ENCODE measurements at regions not wholly inside any gene's neighbourhood (a gene's known extent, or its start where the extent isn't known, plus 50 kb on each side); places are given as distances from the start of the nearest gene placed in this dataset.
"Not testable (repeated sequence)": the region's sequence is repeated elsewhere in the genome, so short reads cannot be mapped to it uniquely, and the experiment has no call there.

GRCh38 chr7:91357379-91357778 lies 93.1 kb downstream of the FZD1 start:
- peak; percentile 7 for DNase-seq

DNA sequence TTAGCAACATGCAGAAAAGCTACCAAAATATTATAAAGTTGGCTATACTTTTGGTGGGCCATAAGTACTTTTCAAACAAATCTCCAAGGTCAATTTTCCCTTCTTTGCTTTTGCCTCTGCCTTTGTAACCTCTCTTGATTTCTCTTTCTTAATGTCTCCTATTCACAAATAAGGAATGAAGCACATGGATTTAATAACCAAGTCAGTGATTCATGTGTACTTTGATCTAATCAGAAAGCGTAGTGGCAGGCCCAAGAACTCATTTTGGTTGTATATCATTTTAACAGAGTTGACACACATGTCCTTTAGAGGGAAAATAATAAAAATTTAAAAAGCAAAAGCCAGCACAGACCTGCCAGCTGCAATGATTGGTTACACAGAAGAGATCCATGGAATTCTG lies 93.7 kb downstream of the FZD1 start:
- DNase-seq = no peak

- DNase-seq = no peak
Measured at GRCh38 chr7:91358303-91358702, 94.1 kb downstream of the FZD1 start.

GRCh38 chr7:91365097-91365496 lies 100.9 kb downstream of the FZD1 start:
- DNase-seq = not testable (repeated sequence)

DNA sequence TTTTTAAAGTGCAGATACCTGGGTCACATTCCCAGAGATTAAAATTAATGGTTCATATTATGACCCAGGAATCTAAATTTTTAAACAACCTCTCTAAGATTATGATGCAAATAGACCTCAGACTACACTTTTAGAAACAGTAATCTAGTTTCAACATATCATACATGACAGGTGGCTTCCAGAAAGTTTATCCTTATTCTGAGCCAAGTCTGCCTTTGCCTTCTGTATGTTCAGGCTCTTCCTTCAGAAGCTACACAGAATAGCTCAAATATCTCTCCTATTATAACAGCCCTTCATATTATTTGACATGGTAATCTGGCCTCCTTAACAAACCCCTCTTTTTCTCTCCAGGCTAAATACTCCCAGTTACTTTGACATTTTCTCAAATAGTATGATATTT lies 101.9 kb downstream of the FZD1 start:
- DNase-seq = no peak

GRCh38 chr7:91367812-91368578 lies 103.8 kb downstream of the FZD1 start:
- DNase-seq = no peak

DNA sequence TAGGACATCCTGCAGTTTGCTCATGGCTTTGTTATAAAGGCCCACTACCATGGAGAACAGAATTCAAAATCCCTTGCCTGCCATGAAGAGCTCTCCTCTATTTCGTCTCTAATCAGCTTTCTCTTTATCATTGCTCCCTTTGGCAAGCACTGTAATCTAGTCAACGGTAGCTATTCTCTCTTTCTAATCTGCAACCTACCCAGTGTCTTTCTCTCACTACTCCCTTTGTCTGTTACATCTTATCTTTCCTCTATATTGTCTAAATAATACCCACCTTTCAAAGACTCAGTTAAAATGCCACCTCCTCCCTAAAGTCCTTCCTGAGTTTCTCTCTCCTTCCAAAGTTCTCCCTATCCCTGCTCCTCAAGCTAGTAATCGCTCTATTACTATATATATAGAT lies 108.1 kb downstream of the FZD1 start:
- no peak for DNase-seq

GRCh38 chr7:91373111-91373800 lies 109.0 kb downstream of the FZD1 start:
- DNase-seq = no peak

DNA sequence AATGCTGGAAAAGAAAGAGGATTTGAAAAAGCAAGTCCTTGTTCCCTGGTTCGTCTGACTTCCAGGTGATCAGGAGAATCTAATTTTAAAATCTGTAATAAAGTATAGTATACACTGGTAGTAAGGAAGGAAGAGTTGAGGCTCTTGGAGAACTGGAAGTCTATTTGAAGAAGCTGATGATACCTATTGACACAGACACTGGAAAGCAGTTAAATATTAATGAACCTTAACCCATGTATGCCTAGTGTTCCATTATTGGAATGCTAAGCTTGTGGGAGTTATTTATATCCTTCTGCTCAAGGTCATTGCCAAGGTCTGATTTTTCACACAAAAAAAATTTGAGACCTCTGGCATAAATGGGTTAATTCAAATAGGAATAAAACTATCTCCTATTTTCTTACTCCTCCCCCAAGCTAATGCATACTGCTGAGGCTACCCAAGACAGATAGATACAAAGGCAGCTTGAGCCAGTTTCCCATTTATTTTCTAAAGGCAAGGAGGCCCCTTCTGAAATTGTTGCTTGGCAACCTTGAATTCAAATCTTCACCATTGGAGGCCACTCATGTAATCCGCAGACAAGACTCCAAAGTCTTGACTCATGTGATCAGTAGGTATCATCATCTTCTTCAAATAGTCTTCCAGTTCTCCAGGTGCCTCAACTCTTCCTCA lies 110.2 kb downstream of the FZD1 start:
- DNase-seq = no peak

GRCh38 chr7:91375378-91375777 lies 111.1 kb downstream of the FZD1 start:
- DNase-seq = no peak

DNA sequence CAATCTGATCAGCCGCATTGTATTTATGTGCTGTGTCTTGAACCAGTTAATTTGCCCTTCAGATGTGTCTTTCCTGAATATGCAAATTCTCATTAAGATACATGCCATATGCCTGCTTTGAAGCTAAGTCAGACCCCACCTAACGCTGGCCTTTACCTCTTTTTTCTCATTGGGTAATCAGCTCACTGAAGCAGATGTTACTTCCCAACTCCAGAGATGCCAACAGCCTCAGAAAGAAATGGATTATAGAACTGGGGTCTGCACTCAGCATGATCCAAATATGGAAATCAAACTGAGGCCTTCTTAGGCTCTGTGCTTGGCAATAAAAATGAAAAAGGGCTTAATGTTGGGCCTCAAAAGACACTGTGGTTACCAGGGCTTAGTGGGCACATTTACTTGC lies 113.9 kb downstream of the FZD1 start:
- DNase-seq = no peak

GRCh38 chr7:91379236-91379635 lies 115.0 kb downstream of the FZD1 start:
- DNase-seq = no peak

DNA sequence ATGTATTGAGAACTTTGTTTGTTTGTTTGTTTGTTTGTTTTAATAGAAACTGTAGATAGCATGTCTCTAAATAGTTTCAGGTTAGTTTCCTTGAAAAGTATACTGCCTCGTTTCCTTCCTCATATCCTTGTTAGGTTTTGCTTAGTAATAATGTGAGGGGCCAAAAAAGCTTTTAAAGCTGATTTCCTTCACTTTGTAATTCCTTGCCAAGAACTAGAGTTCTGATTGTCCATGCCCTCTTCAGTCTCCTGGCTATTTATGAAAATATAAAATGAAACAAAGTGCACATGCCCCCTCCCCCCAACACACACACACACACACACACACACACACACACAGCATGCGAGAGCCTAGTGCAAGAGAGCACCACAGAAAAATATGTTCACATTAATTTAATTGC lies 115.8 kb downstream of the FZD1 start:
- DNase-seq = no peak

GRCh38 chr7:91383053-91383904 lies 119.0 kb downstream of the FZD1 start:
- no peak for DNase-seq

DNA sequence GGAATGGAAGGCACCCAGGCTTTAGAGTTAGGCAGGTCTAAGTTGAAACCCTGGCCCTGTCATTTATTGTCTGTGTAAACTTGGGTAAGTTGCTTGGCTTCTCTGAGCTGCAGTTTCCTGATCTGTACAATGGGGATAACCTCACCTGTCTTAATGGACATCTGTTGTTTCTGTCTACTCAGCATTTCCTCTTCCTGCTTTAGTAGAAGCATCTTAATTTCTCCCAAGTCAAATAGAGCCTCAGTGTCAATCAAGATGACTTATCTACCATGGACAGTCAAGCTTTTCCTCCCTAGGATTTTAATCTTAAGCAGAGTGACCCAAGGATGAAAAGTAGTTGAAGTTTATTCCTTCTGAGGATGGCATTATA lies 119.7 kb downstream of the FZD1 start:
- DNase-seq = no peak

DNA sequence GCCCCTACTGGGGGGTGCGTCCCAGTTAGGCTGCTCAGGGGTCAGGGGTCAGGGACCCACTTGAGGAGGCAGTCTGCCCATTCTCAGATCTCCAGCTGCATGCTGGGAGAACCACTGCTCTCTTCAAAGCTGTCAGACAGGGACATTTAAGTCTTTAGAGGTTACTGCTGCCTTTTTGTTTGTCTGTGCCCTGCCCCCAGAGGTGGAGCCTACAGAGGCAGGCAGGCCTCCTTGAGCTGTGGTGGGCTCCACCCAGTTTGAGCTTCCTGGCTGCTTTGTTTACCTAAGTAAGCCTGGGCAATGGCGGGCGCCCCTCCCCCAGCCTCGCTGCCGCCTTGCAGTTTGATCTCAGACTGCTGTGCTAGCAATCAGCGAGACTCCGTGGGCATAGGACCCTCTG lies 130.5 kb downstream of the FZD1 start:
- not testable (repeated sequence) for DNase-seq

GRCh38 chr7:91395313-91395712 lies 131.1 kb downstream of the FZD1 start:
- not testable (repeated sequence) for DNase-seq

- DNase-seq = no peak
Measured at GRCh38 chr7:91397096-91397495, 132.9 kb downstream of the FZD1 start.

DNA sequence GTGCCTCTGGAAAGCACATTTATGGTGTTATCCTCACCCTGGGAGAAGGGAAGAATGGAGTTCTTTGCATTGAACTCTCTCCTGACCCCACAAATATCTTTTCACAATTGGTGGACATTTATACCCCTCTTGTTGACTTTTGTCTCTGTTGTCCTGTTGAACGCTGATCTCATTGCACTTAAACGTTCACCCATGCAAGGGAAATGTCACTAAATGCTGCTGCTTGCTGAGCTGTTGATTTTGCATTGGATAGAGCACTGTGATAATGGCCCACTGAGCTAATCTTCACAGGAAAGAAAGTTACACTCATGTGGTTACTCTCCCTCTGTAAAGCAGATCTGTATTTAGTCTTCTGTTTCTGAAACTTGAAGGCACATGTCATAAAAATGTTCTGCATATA lies 133.4 kb downstream of the FZD1 start:
- DNase-seq = no peak

- DNase-seq = no peak
Measured at GRCh38 chr7:91398341-91398740, 134.1 kb downstream of the FZD1 start.

DNA sequence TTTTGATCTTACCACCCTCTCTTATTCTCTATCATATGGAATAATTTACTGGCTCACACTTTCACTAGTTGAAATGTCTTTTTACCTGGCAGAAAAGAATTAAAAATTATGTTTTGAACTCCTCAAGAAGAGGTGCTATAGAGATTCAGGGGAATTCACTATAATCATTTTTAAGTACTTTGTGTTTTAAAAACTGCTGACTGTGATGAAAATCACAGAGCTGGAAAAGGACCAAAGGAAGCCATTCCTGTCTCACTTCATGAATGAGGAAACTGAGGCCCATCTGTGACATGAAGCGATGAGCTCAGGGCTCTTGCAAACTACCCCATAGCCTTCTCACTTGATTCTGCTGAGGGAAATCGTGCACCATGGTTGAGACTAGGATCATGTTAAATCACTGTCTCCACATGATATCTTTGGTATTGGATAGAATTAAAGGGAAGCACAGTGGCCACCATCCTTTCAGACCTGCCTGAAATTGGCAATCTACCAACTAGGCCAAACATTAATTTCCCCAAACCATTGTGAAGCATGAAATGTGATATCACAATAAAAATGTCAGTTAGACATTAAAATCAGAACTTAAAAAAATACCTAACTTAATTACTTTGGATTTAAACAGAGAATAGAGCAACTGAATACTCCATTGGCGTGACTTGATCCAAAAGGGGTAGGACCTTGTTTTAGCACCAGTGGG lies 141.0 kb downstream of the FZD1 start:
- DNase-seq = no peak

GRCh38 chr7:91405873-91406272 lies 141.6 kb downstream of the FZD1 start:
- not testable (repeated sequence) for DNase-seq

DNA sequence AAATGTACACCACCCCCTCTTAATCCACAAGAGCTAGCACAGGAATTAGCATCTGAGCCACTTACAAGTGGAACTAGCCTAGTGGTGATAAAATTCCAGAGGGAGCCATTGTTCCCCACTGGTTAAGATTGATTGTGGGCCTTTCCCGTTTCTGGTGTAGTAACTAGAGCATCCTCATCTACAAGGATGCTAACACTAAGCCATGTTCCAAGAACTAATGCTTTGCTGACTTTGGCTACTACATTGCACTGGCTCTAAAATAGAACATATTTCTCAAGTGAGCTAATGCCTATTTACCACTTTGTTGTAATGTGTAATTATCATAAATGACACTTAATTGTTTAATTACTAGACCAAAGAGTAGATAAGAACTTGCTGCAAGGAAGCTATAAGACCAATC lies 143.7 kb downstream of the FZD1 start:
- no peak for DNase-seq
